ENCODE measurements at regions not wholly inside any gene's neighbourhood (a gene's known extent, or its start where the extent isn't known, plus 50 kb on each side); places are given as distances from the start of the nearest gene placed in this dataset.

DNA sequence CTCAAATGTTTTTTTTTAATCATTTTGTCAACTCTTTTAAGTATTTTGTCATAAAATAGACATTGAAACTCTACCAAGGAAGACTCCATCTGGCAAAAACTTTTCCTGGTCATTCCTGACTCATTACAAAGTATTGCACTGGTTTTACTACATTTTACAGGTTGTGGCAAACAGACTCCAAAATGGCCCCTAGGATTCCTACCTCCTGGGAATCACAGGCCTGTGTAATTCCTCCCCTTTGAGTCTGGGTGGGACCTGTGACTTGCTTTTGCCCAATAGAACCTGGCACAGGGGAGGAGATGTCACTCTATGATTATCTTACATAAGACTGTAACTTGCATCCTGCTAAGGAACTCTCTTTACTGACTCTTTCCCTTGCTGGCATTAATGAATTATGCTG lies 123.6 kb upstream of the KCNJ6 start:
- no peak for DNase-seq (ENCODE audit: low spot score)
- H3K4me1 ChIP-seq (ENCODE audit: control insufficient read depth in 4 of 4, insufficient read depth in 4 of 4, low read length in 3 of 4) = no peaks in the 10 kb centered on the region
- H3K9me3 ChIP-seq (ENCODE audit: control insufficient read depth in 4 of 4, low read length in 3 of 4) = no peaks in the 10 kb centered on the region
- no peak overlapping the region for H3K4me3 ChIP-seq (ENCODE audit: low read depth in 1 of 3, low read length in 3 of 3)
- no peak overlapping the region for H3K27ac ChIP-seq (ENCODE audit: low read depth in 1 of 2, low read length in 2 of 2)
- TF ChIP-seq, protein P1, sequence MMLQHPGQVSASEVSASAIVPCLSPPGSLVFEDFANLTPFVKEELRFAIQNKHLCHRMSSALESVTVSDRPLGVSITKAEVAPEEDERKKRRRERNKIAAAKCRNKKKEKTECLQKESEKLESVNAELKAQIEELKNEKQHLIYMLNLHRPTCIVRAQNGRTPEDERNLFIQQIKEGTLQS (IDR thresholded peaks at IDR 0.05) = no peak
- TF ChIP-seq, protein P2, sequence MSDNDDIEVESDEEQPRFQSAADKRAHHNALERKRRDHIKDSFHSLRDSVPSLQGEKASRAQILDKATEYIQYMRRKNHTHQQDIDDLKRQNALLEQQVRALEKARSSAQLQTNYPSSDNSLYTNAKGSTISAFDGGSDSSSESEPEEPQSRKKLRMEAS (IDR thresholded peaks at IDR 0.05) = no peak
- no peak for TF ChIP-seq NR2F2 (IDR thresholded peaks at IDR 0.05)
- TF ChIP-seq SP1 (IDR thresholded peaks at IDR 0.05) = no peak
- no peak for TF ChIP-seq RAD21 (IDR thresholded peaks at IDR 0.05)
- TF ChIP-seq JUND (IDR thresholded peaks at IDR 0.05) = no peak
- no peak for TF ChIP-seq HNF4G (IDR thresholded peaks at IDR 0.05)
- no peak for TF ChIP-seq FOXA1 (IDR thresholded peaks at IDR 0.05)
- no peak for TF ChIP-seq GABPA (IDR thresholded peaks at IDR 0.05 in 1 of 2, conservative IDR thresholded peaks at IDR 0.05 in 1 of 2)
- no peak overlapping the region for H3K9ac ChIP-seq (ENCODE audit: low read depth in 1 of 2, low read length in 2 of 2)
- no peaks in the 10 kb centered on the region for H3K36me3 ChIP-seq (ENCODE audit: control insufficient read depth in 4 of 4, insufficient read depth in 3 of 4, low read depth in 1 of 4, low read length in 3 of 4)
- H3K27me3 ChIP-seq (ENCODE audit: control insufficient read depth in 4 of 4, insufficient read depth in 4 of 4, low read length in 3 of 4) = no peaks in the 10 kb centered on the region

DNA sequence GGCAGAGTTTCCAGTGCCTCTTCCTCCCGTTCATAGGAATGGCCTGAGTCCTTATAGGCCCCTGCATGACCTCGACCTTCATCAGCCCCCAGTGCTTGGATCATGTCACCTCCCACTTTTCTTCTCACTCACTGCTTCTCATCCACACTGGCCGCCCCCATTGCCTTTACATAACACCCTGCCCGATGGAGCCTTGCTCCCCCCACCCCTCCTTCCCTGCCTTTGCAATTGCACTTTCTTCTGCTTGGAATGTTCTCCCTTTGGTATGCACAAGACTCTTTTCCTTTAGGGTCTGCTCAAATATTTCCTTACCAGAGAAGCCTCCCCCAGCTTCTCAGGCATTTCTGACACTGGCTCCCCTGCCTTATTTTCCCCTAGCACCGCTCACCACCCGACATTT lies 125.2 kb upstream of the KCNJ6 start:
- WGBS = 50% methylated on average over 6 of the region's 6 CpGs
- no peak for TF ChIP-seq NR2F2 (IDR thresholded peaks at IDR 0.05)
- TF ChIP-seq YY1 (IDR thresholded peaks at IDR 0.05) = no peak
- TF ChIP-seq, protein P2 (IDR thresholded peaks at IDR 0.05) = no peak
- DNase-seq (ENCODE audit: low spot score) = no peak

GRCh38 chr21:38042246-38042645 lies 126.0 kb upstream of the KCNJ6 start:
- no peak overlapping the region for H3K9ac ChIP-seq (ENCODE audit: low read depth in 1 of 2, low read length in 2 of 2)
- no peak for TF ChIP-seq RAD21 (IDR thresholded peaks at IDR 0.05)
- no peak for TF ChIP-seq NR2F2 (IDR thresholded peaks at IDR 0.05)
- no peak for TF ChIP-seq FOXA1 (IDR thresholded peaks at IDR 0.05)
- TF ChIP-seq FOXA2 (IDR thresholded peaks at IDR 0.05) = no peak
- TF ChIP-seq JUND (IDR thresholded peaks at IDR 0.05) = no peak
- DNase-seq (ENCODE audit: low spot score) = no peak
- H3K4me3 ChIP-seq (ENCODE audit: low read depth in 1 of 3, low read length in 3 of 3) = no peak overlapping the region
- H3K4me1 ChIP-seq (ENCODE audit: control insufficient read depth in 4 of 4, insufficient read depth in 4 of 4, low read length in 3 of 4) = no peaks in the 10 kb centered on the region
- peaks cover 0 to 3% (median 0%) of the 10 kb centered on the region in 4 donors for H3K27me3 ChIP-seq (ENCODE audit: control insufficient read depth in 4 of 4, insufficient read depth in 4 of 4, low read length in 3 of 4)
- 80% methylated on average over 2 of the region's 2 CpGs for WGBS
- H3K27ac ChIP-seq (ENCODE audit: low read depth in 1 of 2, low read length in 2 of 2) = no peak overlapping the region
- no peaks in the 10 kb centered on the region for H3K36me3 ChIP-seq (ENCODE audit: control insufficient read depth in 4 of 4, insufficient read depth in 3 of 4, low read depth in 1 of 4, low read length in 3 of 4)
- no peaks in the 10 kb centered on the region for H3K9me3 ChIP-seq (ENCODE audit: control insufficient read depth in 4 of 4, low read length in 3 of 4)

More for the DNA sequence above, 125.2 kb upstream of the KCNJ6 start:
- peaks cover 0 to 3% (median 0%) of the 10 kb centered on the region in 4 donors for H3K27me3 ChIP-seq (ENCODE audit: control insufficient read depth in 4 of 4, insufficient read depth in 4 of 4, low read length in 3 of 4)
- H3K27ac ChIP-seq (ENCODE audit: low read depth in 1 of 2, low read length in 2 of 2) = no peak overlapping the region
- no peak overlapping the region for H3K4me3 ChIP-seq (ENCODE audit: low read depth in 1 of 3, low read length in 3 of 3)
- H3K36me3 ChIP-seq (ENCODE audit: control insufficient read depth in 4 of 4, insufficient read depth in 3 of 4, low read depth in 1 of 4, low read length in 3 of 4) = no peaks in the 10 kb centered on the region
- no peaks in the 10 kb centered on the region for H3K9me3 ChIP-seq (ENCODE audit: control insufficient read depth in 4 of 4, low read length in 3 of 4)
- H3K4me1 ChIP-seq (ENCODE audit: control insufficient read depth in 4 of 4, insufficient read depth in 4 of 4, low read length in 3 of 4) = no peaks in the 10 kb centered on the region
- no peak overlapping the region for H3K9ac ChIP-seq (ENCODE audit: low read depth in 1 of 2, low read length in 2 of 2)

DNA sequence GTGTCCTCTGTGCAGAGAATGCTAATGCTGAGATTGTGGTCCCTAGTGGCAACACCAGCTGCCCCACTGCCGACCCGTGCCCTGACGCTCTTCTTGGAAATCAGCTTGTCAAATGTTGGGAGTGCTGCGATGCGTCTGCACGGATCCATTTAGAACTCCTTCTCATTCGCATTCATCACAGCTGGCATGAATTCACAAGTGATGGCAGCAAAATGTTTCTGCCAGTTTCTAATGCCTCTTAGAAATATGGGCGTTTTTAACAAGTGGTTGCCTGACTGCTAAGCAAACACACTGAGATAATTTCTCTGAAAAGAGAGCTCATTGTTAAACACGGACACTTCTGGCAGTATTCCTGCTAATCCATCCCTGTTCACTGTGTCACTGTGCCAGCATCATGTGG lies 131.9 kb upstream of the KCNJ6 start:
- no peaks in the 10 kb centered on the region for H3K9me3 ChIP-seq (ENCODE audit: control insufficient read depth in 4 of 4, low read length in 3 of 4)
- TF ChIP-seq HNF4A (conservative IDR thresholded peaks at IDR 0.05) (no peak), ZBTB33 (IDR thresholded peaks at IDR 0.05) (no peak), NR2F2 (IDR thresholded peaks at IDR 0.05) (no peak), REST (IDR thresholded peaks at IDR 0.05) (no peak), JUND (IDR thresholded peaks at IDR 0.05) (no peak), FOXA1 (IDR thresholded peaks at IDR 0.05) (no peak)
- TF ChIP-seq, protein P3, sequence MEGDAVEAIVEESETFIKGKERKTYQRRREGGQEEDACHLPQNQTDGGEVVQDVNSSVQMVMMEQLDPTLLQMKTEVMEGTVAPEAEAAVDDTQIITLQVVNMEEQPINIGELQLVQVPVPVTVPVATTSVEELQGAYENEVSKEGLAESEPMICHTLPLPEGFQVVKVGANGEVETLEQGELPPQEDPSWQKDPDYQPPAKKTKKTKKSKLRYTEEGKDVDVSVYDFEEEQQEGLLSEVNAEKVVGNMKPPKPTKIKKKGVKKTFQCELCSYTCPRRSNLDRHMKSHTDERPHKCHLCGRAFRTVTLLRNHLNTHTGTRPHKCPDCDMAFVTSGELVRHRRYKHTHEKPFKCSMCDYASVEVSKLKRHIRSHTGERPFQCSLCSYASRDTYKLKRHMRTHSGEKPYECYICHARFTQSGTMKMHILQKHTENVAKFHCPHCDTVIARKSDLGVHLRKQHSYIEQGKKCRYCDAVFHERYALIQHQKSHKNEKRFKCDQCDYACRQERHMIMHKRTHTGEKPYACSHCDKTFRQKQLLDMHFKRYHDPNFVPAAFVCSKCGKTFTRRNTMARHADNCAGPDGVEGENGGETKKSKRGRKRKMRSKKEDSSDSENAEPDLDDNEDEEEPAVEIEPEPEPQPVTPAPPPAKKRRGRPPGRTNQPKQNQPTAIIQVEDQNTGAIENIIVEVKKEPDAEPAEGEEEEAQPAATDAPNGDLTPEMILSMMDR (IDR thresholded peaks at IDR 0.05; ENCODE audit: low read depth, low read length, missing input control) = no peak
- no peak overlapping the region for H3K4me3 ChIP-seq (ENCODE audit: low read depth in 1 of 3, low read length in 3 of 3)

More for the DNA sequence above, 131.9 kb upstream of the KCNJ6 start:
- Histone ChIP-seq H3K4me1 (ENCODE audit: control insufficient read depth in 4 of 4, insufficient read depth in 4 of 4, low read length in 3 of 4) (no peaks in the 10 kb centered on the region), H3K36me3 (ENCODE audit: control insufficient read depth in 4 of 4, insufficient read depth in 3 of 4, low read depth in 1 of 4, low read length in 3 of 4) (no peaks in the 10 kb centered on the region), H3K9ac (ENCODE audit: low read depth in 1 of 2, low read length in 2 of 2) (no peak overlapping the region), H3K27ac (ENCODE audit: low read depth in 1 of 2, low read length in 2 of 2) (no peak overlapping the region), H3K27me3 (ENCODE audit: control insufficient read depth in 4 of 4, insufficient read depth in 4 of 4, low read length in 3 of 4) (peaks cover 0 to 3% (median 0%) of the 10 kb centered on the region in 4 donors)
- DNase-seq (ENCODE audit: low spot score) = no peak
- WGBS = 69% methylated on average over 9 of the region's 9 CpGs
